Smooth muscle cell (in vitro differentiated cells): ENCODE measurements at regions not wholly inside any gene's neighbourhood (a gene's known extent, or its start where the extent isn't known, plus 50 kb on each side); places are given as distances from the start of the nearest gene placed in this dataset.

Experiments
- DNase-seq: peaks from one replicate; lab custom pipeline; 2025; ENCODE audit not compliant: unreplicated experiment; lab: John Stamatoyannopoulos, UW
- H2AFZ ChIP-seq: fragments of 200-600 bp; sonication (generic); 2 replicates; pipeline ENCODE4 v1.6.0; 2016; ENCODE audit warnings: antibody characterized with exemption, low read depth, mild to moderate bottlenecking
- H3F3A ChIP-seq: fragments of 200-600 bp; sonication (generic); 2 replicates; pipeline ENCODE4 v1.6.0; 2017; ENCODE audit warnings: antibody characterized with exemption, low read depth
- H3K27ac ChIP-seq: fragments of 200-600 bp; sonication (generic); 2 replicates; pipeline ENCODE4 v1.5.1; 2016; ENCODE audit warnings: low read depth, mild to moderate bottlenecking
- H3K27me3 ChIP-seq: fragments of 200-600 bp; sonication (generic); 2 replicates; pipeline ENCODE4 v1.6.1; 2016; ENCODE audit warnings: low read depth, mild to moderate bottlenecking
- H3K36me3 ChIP-seq: fragments of 200-600 bp; sonication (generic); 2 replicates; pipeline ENCODE4 v1.5.1; 2016; ENCODE audit warnings: low read depth
- H3K4me1 ChIP-seq: fragments of 200-600 bp; sonication (generic); 2 replicates; pipeline ENCODE4 v1.5.1; 2016; ENCODE audit warnings: low read depth
- H3K4me2 ChIP-seq: fragments of 200-600 bp; sonication (generic); 2 replicates; pipeline ENCODE4 v1.6.0; 2016; ENCODE audit warnings: mild to moderate bottlenecking
- H3K4me3 ChIP-seq: fragments of 200-600 bp; sonication (generic); 2 replicates; pipeline ENCODE4 v1.5.1; 2016; ENCODE audit warnings: mild to moderate bottlenecking
- H3K79me2 ChIP-seq: fragments of 200-600 bp; sonication (generic); 2 replicates; pipeline ENCODE4 v1.6.0; 2016; ENCODE audit warnings: low read depth, mild to moderate bottlenecking
- H3K9ac ChIP-seq: fragments of 200-600 bp; sonication (generic); 2 replicates; pipeline ENCODE4 v1.6.0; 2016; ENCODE audit warnings: low read depth
- H3K9me3 ChIP-seq: fragments of 200-600 bp; sonication (generic); replicated peaks from 2 replicates; pipeline ENCODE4 v1.5.1; 2016; ENCODE audit warnings: low read depth
- H4K20me1 ChIP-seq: fragments of 200-600 bp; sonication (generic); 2 replicates; pipeline ENCODE4 v1.6.0; 2016; ENCODE audit warnings: low read depth
- WGBS: methylation state at CpG from one replicate; pipeline ENCODE4 v1.1.7; 2016; ENCODE audit warnings: low lambda C conversion rate; 5-methylcytosine and 5-hydroxymethylcytosine counted together
- TF ChIP-seq, protein P1 (sequence below): fragments of 200-600 bp; sonication (generic); IDR thresholded peaks from 2 replicates; pipeline ENCODE4 v1.5.1; 2017; ENCODE audit warnings: borderline replicate concordance, mild to moderate bottlenecking, antibody characterized with exemption; ENCODE audit not compliant: insufficient read depth, poor library complexity, severe bottlenecking

DNA sequence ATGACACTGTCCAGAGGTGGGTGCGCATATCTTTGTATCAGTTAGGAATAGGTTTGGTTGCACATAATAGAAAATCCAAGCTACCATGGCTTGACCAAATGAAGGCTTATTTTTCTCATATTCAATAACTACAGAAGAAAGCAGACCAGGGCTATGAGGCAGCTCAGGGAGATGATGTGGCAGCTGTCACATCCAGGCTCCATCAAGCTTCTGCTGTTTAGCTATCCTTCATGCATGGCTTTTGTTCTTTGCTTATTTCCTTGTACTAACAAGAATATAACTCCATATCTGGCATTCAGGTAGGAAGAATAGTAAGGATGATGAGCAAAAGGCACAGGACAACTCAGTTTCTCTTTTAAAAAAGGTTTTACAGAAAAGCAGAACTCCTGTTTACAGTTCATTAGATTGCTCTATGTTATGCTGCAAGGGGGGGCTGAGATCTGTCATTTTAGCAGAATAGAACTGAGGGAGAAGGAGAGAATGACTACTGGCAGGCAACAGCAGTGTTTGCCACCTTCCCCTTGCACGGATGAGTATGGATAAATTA lies 336.1 kb downstream of the MLLT3 start:
- Histone ChIP-seq H3K27me3 (no peaks in the 10 kb centered on the region), H3K36me3 (no peaks in the 10 kb centered on the region), H3K9me3 (no peaks in the 10 kb centered on the region), H3K27ac (no peak overlapping the region), H3K79me2 (no peaks in the 10 kb centered on the region), H4K20me1 (no peaks in the 10 kb centered on the region), H3F3A (no peaks in the 10 kb centered on the region), H3K4me3 (no peak overlapping the region), H2AFZ (no peak overlapping the region), H3K9ac (no peak overlapping the region), H3K4me1 (no peaks in the 10 kb centered on the region), H3K4me2 (no peak overlapping the region)
- TF ChIP-seq, protein P1, sequence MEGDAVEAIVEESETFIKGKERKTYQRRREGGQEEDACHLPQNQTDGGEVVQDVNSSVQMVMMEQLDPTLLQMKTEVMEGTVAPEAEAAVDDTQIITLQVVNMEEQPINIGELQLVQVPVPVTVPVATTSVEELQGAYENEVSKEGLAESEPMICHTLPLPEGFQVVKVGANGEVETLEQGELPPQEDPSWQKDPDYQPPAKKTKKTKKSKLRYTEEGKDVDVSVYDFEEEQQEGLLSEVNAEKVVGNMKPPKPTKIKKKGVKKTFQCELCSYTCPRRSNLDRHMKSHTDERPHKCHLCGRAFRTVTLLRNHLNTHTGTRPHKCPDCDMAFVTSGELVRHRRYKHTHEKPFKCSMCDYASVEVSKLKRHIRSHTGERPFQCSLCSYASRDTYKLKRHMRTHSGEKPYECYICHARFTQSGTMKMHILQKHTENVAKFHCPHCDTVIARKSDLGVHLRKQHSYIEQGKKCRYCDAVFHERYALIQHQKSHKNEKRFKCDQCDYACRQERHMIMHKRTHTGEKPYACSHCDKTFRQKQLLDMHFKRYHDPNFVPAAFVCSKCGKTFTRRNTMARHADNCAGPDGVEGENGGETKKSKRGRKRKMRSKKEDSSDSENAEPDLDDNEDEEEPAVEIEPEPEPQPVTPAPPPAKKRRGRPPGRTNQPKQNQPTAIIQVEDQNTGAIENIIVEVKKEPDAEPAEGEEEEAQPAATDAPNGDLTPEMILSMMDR, result no peak
- WGBS, result 67% methylated on average over 2 of the region's 2 CpGs
- DNase-seq, result no peak

DNA sequence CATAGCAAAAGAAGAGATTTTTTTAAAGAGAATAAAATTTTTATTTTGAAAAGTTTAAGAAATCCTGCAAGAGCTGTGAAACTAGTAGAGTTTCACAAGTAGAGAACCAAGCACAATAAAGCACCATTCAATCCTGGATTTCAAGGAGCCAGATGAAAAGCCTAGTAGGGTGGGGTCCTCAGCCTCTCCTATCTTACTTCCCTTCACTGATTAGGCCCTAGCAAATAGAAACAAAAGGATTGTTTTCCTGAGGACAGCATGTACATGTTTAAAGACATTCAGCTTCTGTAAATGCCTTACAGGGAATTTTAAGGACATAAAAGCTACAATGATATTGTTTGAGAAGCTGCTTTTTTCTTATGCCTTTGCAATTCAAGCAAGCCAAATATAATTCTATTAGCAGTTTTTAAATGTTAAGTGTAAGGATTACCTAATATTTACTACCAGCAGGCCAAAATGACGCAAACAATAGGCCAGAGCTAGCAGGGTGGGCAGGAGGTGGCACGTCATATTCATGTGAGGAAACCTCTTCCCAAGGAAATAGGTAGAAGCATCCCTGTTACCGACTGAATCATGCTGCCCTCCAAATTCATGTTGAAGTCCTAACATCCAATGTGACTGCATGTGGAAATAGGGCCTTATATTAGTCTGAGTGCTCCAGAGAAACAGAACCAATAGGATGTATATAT lies 337.6 kb downstream of the MLLT3 start:
- TF ChIP-seq, protein P1, result no peak
- H3K4me3 ChIP-seq, result no peak overlapping the region
- H4K20me1 ChIP-seq, result no peaks in the 10 kb centered on the region
- H3K27me3 ChIP-seq, result no peaks in the 10 kb centered on the region
- H2AFZ ChIP-seq, result no peak overlapping the region
- H3K9ac ChIP-seq, result no peak overlapping the region
- DNase-seq, result no peak
- H3K4me1 ChIP-seq, result no peaks in the 10 kb centered on the region
- H3K79me2 ChIP-seq, result no peaks in the 10 kb centered on the region
- no peaks in the 10 kb centered on the region for H3F3A ChIP-seq
- 86% methylated on average over 3 of the region's 3 CpGs for WGBS
- H3K9me3 ChIP-seq, result no peaks in the 10 kb centered on the region
- H3K4me2 ChIP-seq, result no peak overlapping the region
- H3K36me3 ChIP-seq, result no peaks in the 10 kb centered on the region
- no peak overlapping the region for H3K27ac ChIP-seq

DNA sequence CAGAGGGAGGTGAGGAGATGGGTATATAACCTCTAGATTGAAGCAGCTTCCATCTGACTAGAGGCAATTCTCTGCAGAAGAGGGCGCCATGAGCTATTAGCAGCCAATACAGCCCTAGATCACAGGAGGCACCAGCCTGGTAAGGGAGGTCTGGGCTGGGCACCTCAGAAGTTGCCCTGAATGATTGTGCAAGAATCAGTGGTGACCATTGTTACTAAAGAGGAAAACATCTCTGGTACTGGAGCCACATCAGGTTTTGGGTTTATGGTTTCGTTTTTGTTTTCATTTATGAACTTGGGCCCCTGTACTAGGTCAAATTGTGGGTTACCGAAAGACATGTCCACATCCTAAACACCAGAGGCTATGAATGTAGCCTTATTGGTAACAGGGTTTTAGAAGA lies 342.0 kb downstream of the MLLT3 start:
- 100% methylated on average over 3 of the region's 3 CpGs for WGBS
- no peaks in the 10 kb centered on the region for H3K9me3 ChIP-seq

More for the DNA sequence above, 342.0 kb downstream of the MLLT3 start:
- Histone ChIP-seq H2AFZ (no peak overlapping the region), H3K36me3 (no peaks in the 10 kb centered on the region), H3K4me2 (no peak overlapping the region), H3K27ac (no peak overlapping the region), H3K27me3 (no peaks in the 10 kb centered on the region), H3K79me2 (no peaks in the 10 kb centered on the region), H3K9ac (no peak overlapping the region), H3K4me3 (no peak overlapping the region), H3K4me1 (no peaks in the 10 kb centered on the region), H3F3A (no peaks in the 10 kb centered on the region), H4K20me1 (no peaks in the 10 kb centered on the region)
- no peak for DNase-seq
- TF ChIP-seq, protein P1, result no peak
